ENCODE measurements at regions not wholly inside any gene's neighbourhood (a gene's known extent, or its start where the extent isn't known, plus 50 kb on each side); places are given as distances from the start of the nearest gene placed in this dataset.

DNA sequence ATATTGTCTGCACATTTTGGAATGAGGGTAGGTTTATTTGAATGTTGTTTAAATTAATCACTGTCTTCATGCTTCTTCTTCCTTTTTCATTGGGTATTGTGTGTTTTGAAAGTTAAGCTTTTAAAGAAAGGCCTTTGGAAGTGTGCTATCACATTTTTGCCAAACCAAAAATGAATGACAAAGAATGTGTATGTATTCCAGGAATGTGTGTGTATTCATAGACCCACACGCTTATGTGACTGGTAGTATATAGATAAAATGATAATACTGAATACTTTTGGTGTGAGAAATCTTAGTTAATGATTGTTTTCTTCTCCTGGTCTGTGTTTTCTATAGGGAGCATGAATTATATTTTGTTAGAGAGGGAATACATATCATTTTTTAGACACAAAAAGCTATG is 404.4 kb downstream of the TLL1 start:
- TF ChIP-seq, protein P1, sequence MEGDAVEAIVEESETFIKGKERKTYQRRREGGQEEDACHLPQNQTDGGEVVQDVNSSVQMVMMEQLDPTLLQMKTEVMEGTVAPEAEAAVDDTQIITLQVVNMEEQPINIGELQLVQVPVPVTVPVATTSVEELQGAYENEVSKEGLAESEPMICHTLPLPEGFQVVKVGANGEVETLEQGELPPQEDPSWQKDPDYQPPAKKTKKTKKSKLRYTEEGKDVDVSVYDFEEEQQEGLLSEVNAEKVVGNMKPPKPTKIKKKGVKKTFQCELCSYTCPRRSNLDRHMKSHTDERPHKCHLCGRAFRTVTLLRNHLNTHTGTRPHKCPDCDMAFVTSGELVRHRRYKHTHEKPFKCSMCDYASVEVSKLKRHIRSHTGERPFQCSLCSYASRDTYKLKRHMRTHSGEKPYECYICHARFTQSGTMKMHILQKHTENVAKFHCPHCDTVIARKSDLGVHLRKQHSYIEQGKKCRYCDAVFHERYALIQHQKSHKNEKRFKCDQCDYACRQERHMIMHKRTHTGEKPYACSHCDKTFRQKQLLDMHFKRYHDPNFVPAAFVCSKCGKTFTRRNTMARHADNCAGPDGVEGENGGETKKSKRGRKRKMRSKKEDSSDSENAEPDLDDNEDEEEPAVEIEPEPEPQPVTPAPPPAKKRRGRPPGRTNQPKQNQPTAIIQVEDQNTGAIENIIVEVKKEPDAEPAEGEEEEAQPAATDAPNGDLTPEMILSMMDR (conservative IDR thresholded peaks at IDR 0.05; ENCODE audit: low read depth, low read length): no peak
- TF ChIP-seq MXI1 (IDR thresholded peaks at IDR 0.05; ENCODE audit: borderline replicate concordance, low read depth, low read length) (no peak), POLR2A (IDR thresholded peaks at IDR 0.05; ENCODE audit: low read depth, low read length) (no peak), CHD1 (IDR thresholded peaks at IDR 0.05; ENCODE audit: low read depth, low read length) (no peak), RAD21 (IDR thresholded peaks at IDR 0.05; ENCODE audit: low read length) (no peak)

All from IMR-90 (cell line).